ENCODE measurements at regions not wholly inside any gene's neighbourhood (a gene's known extent, or its start where the extent isn't known, plus 50 kb on each side); places are given as distances from the start of the nearest gene placed in this dataset.
"Not testable (repeated sequence)": the region's sequence is repeated elsewhere in the genome, so short reads cannot be mapped to it uniquely, and the experiment has no call there.

- TF ChIP-seq EZH2phosphoT487 (IDR thresholded peaks at IDR 0.05; ENCODE audit: borderline replicate concordance, low read length): not testable (repeated sequence)
- TF ChIP-seq, protein P1, sequence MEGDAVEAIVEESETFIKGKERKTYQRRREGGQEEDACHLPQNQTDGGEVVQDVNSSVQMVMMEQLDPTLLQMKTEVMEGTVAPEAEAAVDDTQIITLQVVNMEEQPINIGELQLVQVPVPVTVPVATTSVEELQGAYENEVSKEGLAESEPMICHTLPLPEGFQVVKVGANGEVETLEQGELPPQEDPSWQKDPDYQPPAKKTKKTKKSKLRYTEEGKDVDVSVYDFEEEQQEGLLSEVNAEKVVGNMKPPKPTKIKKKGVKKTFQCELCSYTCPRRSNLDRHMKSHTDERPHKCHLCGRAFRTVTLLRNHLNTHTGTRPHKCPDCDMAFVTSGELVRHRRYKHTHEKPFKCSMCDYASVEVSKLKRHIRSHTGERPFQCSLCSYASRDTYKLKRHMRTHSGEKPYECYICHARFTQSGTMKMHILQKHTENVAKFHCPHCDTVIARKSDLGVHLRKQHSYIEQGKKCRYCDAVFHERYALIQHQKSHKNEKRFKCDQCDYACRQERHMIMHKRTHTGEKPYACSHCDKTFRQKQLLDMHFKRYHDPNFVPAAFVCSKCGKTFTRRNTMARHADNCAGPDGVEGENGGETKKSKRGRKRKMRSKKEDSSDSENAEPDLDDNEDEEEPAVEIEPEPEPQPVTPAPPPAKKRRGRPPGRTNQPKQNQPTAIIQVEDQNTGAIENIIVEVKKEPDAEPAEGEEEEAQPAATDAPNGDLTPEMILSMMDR (conservative IDR thresholded peaks at IDR 0.05; ENCODE audit: low read depth, low read length): not testable (repeated sequence)
These were observed 291.3 kb upstream of the PLGLB2 start for GRCh38 chr2:87456477-87457128.

All from PC-3 (cell line).